ENCODE measurements at regions not wholly inside any gene's neighbourhood (a gene's known extent, or its start where the extent isn't known, plus 50 kb on each side); places are given as distances from the start of the nearest gene placed in this dataset.

GRCh38 chr4:181507180-181507835, 735.9 kb upstream of the TENM3 start:
- TF ChIP-seq CTCF (conservative IDR thresholded peaks at IDR 0.05; ENCODE audit: low read depth, low read length): no peak
- no peak for TF ChIP-seq EZH2 (IDR thresholded peaks at IDR 0.05; ENCODE audit: borderline replicate concordance, low read depth, low read length, poor library complexity, severe bottlenecking)
